ENCODE measurements at regions not wholly inside any gene's neighbourhood (a gene's known extent, or its start where the extent isn't known, plus 50 kb on each side); places are given as distances from the start of the nearest gene placed in this dataset.

DNA sequence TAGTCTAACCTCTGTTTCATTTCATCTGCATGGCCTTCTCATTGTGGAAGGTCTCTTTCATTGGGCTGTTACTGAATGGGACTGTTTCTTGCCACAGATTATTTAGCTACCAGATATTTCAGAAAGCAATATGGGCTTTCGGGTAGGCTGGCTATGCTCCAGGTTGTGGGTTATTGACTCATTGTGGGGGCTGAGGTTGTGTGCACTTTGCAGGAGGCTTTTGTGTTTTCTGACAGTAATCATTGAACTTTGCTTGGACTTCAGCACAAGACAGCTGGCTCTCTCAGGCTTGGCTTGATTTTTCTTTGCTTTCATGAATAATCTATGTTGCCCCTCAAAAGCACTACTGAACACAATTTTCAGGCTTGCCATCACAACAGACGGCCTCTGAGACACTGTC is 771.1 kb upstream of the TSPY4 start:
- no peak for DNase-seq

DNA sequence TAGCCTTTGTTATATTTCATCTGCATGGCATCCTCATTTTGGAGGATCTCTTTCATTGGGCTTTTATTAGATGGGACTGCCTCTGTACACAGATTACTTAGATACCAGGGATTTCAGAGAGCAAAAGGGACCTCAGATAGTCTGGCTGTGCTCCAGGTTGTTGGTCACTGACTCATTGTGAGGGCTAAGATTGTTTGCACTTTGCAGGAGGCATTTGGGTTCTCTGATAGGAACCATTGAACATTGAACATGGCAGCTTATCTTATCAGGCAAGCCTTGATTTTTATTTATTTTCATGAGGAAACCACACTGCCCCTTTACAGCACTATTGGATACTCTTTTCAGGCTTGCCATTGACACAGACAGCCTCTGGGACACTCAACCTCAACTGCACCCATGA is 766.9 kb upstream of the TSPY4 start:
- DNase-seq = no peak

DNA sequence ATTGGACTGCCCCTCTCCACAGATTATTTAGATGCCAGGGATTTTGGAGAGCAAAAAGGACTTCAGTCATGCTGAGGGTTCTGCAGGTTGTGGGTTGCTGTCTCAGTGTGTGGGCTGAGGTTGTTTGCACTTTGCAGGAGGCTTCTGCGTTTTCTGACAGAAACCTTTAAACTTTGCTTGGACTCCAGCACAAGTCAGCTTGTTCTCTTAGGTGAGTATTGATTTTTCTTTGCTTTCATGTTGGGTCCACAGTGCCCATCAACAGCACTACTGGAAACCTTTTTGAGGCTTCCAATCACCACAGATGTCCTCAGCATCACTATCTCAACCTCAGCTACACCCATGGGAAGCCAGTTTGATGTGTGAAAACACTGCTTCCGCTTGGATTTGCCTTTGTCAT is 764.3 kb upstream of the TSPY4 start:
- DNase-seq = no peak

DNA sequence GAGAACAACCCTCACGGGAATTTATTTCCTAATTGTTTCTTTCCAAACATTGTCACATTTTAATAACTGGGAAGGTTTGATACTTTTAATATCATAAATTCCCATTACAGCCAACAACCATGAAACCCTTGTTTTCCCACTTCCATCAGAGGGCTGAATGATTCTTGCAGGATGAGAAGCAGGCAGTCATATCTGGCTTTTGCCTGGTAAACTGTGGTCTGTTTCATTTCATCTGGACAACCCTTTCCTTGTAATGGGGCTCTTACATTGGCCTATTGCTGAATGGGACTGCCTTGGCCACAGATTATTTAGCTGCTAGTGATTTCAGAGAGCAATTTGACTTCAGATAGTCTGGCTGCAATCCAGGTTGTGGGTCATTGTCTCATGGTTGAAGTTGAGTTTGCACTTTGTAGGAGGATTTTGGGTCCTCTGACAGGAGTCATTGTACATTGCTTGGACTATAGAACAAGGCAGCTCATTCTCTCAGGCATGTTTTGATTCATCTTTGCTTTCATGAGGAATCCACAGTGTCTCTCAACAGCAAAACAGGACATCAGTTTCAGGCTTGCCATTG is 754.9 kb upstream of the TSPY4 start:
- no peak for DNase-seq

DNA sequence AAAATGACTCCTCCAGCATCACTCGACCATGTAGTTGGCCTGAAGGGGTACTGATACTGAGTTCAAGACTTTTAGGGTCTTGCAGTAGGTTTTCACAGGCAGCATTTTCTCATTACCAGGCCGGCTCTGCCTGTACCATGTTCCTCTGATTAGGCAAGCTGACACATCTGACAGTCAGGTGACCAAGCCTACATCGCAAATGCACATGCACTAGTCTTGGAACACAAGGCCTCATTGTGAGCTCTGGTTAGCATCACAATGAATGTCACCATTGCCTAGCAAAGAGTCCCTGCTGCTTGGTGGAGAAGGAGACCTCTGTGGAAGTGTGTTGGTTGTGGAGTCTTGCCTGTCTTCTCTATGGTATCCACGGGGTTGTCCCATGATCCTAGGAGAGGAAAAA is 754.1 kb upstream of the TSPY4 start:
- no peak for DNase-seq

DNA sequence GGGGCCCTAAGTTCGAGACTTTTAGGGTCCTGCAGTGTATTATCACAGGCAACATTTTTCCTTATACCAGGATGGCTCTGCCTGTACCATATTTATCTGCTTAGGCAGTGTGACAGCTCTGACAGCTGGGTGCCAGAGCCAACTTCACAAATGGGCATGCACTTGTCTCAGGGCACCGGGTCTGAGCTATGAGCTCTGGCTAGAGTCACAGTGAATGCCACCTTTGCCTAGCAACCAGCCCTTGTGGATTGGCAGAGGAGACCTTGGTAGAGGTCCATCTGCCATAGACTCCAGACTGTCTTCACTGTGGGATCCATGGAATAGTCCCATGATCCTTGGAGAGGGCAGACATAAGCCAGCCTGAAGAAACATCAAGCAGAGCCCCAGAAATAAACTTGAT is 746.6 kb upstream of the TSPY4 start:
- DNase-seq = no peak

DNA sequence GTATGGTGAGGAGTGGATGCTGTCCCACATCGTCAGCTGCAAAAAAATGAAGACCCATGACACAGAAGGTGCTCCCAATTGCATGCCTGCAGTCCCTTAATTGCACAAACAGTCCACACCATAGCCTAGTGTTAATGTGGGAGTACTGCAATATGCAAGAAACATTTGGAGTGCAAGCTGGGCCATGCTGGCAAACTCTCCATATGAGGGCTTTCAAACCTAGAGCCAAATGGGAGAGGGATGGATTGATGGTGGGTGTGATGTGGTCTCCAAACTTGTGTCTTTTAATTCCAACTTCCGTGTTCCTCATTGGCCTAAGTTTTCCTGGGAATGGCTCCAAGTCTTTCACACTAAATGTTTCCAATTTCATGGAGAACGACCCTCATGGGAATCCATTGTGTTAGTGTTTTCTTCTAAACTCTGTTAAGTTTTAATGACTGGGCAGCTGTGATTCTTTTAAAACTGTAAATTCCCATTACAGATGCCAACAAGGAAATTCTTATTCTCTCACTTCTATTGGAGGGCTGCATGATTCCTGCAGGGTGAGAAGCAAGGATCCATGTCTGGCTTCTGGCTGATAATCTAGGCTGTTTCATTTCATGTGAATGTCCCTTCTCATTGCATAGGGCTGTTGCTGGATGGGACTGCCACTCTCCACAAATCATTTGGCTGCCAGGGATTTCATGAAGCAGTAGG is 745.3 kb upstream of the TSPY4 start:
- no peak for DNase-seq

DNA sequence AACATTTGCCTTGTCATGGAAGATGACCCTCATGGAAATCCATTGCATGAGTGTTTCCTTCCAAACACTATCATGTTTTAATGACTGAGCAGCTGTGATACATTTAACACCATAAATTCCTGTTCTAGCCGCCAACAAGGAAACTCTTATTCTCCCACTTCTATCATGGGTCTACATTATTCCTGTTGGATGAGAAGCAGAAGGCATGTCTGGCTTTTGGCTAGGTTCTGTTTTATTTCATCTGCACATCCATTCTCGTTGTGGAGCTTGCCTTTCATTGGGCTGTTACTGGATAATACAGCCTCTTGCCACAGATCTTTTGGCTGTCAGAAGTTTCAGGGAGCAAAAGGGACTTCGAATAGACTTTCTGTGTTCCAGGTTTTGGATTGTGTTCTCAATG is 742.6 kb upstream of the TSPY4 start:
- DNase-seq = no peak

DNA sequence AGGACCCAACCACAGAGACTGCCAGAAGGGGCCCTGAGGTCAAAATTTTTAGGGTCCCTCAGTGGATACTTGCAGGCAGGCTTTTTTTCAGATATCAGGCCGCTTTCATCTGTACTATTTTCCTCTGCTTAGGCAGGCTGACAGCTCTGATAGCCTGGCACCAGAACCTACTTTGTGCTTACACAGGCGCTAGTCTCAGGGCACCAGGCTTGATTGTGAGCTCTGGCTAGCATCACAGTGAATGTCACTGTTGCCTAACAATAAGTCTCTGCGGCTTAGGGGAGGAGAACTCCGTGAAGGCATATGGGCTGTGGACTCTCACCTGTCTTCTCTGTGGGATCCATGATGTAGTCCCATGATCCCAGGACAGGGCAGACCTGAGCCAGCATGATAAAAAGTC is 738.1 kb upstream of the TSPY4 start:
- DNase-seq = no peak

DNA sequence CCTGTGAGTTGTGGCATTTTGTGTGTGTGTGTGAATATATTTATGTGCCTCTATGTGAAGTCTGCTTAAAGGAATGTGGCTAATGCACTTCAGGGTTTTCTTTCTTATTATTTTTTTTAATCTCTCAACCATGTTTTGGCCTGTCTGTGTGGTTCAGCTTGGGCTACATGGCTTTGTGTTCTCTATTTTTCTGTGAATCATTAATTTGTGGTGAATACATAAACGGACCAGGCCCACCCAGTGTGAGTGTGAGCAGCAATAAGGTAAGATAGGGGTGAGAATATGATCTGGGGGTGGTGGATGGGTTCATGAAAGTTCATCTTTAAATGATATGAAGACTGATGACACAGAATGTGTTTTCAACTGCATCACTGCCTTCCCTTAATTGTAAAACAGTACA is 726.6 kb upstream of the TSPY4 start:
- DNase-seq = no peak

DNA sequence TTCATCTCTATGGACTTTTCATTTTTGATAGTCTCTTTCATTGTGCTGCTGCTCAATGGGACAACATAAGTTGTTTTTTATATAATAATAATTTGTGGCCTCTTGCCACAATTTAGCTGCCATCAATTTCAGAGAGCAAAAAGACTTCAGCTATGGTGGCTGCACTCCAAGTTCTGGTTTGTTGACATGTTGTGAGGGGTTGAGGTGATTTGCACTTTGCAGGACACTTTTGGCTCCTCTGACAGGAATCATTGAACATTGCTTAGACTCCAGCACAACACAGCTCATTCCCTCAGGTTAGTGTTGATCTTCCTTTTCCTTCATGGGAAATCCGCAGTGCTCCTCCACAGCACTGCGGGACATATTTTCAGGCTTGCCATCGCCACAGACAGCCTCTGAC is 725.4 kb upstream of the TSPY4 start:
- no peak for DNase-seq

DNA sequence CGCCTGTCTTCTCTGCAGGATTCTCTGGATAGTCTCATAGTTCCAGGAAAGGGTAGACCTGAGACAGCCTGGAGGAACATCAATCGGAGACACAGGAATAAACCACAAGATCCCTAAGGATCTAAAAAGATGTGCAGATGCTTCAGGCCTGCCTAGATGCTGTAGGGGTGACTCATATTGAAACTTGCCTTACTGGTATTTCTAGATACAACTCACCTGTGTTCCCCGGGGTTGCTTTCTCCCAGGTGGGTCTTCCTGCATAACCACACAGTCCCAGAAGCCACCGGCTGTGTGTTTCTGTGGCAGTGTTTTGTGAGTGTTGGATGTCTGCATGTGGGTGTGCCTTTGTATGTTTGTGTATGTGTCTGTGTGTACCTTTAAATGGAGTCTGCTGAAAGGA is 719.0 kb upstream of the TSPY4 start:
- DNase-seq = no peak

DNA sequence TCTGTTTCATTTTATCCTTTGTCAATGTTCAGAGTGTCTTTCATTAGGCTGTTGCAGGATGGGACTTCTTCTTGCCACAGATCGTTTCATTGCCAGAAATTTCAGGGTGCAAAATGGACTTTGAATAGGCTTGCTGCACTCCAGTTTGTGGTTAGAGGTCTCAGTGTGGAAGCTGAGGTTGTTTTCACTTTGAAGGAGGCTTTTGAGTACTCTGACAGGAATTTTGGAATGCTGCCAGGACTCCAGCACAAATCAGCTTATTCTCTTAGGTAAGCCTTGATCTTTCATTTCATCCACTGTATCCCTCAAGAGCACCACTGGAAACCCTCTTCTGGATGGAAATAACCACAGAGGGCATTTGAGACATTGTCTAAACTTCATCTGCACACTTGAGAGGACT is 715.1 kb upstream of the TSPY4 start:
- DNase-seq = no peak

DNA sequence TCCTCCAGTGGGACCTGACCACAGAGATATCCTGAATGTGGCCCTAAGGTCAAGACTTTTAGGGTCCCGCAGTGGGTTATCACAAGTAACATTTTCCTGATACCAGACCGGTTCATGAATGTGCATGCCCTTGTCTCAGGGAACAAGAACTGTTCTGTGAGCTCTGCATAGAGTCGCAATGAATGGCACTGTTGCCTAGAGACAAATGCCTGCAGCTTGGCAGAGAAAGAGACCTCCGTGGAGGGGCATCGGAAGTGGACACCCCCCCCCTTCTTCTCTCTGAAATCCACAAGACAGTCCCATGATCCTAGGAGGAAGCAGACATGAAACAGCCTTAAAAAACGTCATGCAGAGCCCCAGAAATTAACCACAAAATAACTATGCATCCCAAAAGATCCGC is 714.4 kb upstream of the TSPY4 start:
- no peak for DNase-seq

DNA sequence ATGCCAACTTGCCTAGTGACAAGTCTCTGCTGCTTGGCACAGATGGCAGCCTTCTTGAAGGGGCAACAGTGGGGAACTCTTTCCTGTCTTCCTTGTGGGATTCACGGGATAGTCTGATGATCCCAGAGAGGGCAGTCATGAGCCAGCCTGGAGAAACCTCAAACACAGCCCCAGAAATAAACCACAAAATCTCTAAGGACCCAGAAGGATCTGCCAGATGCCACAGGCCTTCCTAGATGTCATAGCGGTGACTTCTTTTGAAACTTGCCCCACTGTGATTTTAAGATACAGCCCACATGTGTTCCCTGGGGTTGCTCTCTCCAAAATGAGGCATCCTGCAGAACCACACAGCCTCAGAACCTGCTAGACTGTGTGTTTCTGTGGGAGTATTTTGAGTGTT is 707.6 kb upstream of the TSPY4 start:
- DNase-seq = no peak

DNA sequence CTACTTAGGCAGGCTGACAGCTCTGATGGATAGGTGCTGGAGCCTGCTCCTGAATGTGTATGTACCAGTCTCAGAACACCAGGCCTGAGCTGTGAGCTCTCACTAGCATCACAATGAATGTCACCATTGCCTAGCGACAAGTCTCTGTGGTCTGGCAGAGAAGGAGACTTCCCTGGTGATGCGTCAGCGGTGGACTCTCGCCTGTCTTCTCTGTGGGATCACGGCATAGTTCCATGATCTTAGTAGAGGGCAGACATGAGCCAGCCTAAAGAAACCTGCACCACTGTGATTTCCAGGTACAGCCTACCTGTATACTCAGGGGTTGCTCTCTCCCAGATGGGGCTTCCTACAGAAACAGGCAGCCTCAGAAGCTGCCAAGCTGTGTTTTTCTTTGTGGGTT is 699.2 kb upstream of the TSPY4 start:
- no peak for DNase-seq

DNA sequence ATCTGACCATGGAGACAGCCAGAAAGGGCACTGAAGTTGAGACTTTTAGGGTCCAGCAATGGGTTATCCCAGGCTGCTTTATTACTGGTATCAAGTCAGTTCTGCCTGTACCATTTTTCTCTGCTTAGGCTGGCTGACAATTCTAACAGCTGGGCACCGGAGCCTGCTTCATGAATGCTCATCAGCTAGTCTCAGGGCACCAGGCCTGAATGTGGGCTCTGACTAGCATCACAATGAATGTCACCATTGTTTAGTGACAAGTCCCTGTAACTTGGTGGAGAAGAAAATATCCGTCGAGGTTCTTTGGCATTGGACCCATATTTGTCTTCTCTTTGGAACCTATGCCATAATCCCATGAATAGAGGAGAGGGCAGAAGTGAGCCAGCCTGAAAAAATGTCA is 692.3 kb upstream of the TSPY4 start:
- no peak for DNase-seq

DNA sequence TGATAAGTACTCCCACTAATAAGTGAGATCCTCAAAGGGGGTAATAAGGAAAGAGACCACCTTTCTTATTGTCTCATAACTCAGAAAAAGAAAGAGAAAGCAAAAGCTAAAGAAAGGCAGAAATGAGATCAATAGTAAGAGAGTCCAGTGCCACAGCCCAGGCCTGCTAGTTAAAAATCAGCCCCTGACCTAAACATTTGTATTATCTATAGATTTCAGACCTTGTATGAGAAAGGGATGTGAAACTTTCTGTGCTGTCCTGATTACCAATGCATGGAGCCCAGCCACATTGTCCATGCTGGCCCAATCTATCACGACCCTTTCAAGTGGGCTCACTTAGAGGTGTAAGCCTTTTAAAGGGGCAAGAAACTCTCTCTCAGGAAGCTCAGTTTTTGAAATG is 684.8 kb upstream of the TSPY4 start:
- DNase-seq = no peak

DNA sequence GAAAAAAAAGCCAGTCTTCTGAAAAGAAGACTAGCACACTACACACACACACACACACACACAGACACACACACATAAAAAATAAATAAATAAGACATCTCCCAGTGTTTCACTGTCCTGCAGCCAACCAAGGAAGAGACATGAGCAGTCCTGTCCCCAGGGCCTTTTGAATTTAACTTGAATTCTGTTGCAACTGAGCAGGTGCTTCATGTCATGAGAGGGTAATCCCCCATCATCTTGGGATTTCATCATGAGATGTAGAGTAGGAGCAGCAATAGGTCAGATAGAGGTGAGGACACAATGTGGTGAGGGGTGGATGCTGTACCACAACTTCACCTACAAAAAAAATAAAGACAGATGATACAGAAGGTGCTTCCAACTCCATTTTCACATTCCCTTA is 682.2 kb upstream of the TSPY4 start:
- no peak for DNase-seq

DNA sequence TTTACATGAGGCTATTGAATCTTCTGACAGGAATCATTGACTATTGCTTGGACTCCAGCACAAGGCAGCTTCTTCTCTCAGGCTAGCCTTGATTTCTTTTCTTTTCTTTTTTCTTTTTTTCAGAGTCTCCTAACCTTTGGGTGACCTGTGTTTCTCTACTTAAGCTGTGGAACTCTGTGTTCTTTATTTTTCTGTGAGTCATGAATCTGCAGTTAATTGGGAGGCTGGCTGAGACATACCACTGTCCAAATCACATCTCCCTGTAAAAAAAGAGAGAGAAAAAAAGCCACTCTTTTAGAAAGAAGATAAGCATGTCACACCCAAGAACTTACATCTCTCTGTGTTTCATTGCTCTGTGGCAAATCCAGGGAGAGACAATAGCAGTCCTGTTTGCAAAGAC is 681.2 kb upstream of the TSPY4 start:
- no peak for DNase-seq

DNA sequence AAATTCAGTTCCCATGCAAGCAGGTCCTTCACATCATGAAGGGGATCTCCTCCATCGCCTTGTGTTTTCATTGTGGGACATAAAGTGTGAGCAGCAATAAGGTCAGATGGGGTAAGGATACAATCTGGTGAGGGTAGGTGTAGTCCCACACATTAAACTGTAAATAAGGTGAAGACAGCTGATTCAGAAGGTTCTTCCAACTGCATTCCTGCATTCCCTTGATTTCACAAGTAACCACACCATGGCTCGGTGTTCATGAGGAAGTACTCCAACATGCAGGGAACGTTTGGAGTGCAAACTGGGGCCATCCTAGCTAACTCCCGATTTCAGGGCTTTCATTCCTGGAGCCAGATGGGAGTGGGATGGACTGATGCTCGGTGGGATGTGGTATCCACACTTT is 680.7 kb upstream of the TSPY4 start:
- DNase-seq = no peak

DNA sequence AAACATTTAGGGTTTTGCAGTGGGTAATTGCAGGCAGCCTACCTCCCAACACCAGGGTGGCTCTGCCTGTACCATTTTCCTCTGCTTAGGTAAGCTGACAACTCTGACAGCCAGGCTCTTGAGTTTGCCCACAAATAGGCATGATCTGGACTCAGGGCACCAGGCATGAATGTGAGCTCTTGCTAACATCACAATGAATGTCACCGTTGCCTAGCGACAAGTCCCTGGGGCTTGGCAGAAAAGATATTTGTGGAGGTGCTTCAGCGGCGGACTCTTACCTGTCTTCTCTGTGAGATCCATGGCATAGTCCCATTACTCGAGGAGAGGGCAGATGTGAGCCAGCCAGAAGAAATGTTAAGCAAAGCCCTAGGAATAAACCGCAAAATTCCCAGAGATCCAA is 677.5 kb upstream of the TSPY4 start:
- DNase-seq = no peak

DNA sequence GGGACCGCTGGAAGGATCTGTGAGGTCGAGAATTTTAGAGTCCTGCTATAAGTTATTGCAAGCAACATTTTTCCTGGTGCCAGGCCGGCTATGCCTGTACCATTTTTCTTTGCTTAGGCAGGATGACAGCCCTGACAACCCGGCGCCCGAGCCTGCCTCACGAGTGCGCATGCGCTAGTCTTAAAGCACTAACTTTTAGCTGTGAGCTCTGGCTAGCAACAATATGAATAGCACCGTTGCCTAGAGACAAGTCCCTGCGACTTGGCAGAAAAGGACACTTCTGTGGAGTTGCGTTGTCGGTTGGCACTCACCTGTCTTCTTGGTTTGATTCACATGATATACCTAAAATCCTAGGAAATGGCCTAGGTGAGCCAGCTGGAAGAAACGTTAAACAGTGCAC is 663.4 kb upstream of the TSPY4 start:
- no peak for DNase-seq

DNA sequence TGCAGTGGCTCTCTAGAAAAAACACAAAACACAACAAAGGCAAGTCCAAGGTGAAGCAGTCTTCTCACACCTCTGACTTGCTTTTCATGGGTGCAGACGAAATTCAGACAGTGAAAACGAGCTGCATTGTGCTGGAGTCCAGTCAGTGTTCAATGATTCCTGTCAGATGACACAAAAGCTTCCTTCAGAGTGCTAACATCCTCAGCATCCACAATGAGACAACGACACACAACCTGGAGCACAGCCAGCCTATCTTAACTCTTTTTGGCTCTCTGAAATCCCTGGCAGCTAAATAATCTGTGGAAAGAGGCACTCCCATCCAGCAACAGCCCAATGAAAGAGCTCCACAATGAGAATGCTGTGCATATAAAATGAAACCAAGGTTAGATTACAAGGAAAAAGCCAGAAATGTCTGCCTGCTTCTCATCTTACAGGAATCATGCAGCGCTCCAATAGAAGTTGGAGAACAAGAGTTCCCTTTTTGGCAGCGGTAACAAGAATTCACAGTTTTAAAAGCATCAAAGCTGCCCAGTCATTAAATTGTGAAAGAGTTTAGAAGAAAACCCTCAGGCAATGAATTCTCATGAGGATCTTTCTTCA is 659.8 kb upstream of the TSPY4 start:
- DNase-seq = no peak

DNA sequence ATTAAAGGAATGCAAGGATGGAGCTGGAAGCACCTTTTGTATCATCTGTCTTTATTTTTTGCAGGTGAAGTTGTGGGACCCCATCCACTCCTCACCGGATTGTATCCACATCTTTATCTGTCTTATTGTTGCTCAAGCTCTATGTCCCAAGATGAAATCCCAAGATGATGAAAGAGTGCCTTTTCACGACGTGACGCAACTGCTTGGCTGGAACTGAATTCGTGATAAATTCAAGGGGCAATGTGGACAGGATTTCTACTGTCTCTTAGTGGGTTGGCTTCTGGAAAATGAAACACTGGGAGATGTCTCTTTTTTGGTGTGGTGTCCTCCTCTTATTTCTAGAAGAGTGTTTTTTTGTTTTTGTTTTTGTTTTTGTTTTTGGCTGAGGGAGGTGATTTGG is 650.1 kb upstream of the TSPY4 start:
- no peak for DNase-seq
